OCI-LY1 (cell line): ENCODE measurements at regions not wholly inside any gene's neighbourhood (a gene's known extent, or its start where the extent isn't known, plus 50 kb on each side); places are given as distances from the start of the nearest gene placed in this dataset.

Experiments used
- H2AFZ ChIP-seq: fragments of 200-600 bp; sonication (generic), shearing (Covaris generic); 2 replicates; pipeline ENCODE4 v1.6.0; 2014; ENCODE audit warnings: antibody characterized with exemption, mild to moderate bottlenecking, low read length
- H3F3A ChIP-seq: fragments of 200-600 bp; sonication (generic), shearing (Covaris generic); 2 replicates; pipeline ENCODE4 v1.6.0; 2014; ENCODE audit warnings: mild to moderate bottlenecking, antibody characterized with exemption, low read length, moderate library complexity; ENCODE audit not compliant: insufficient read depth
- H3K27ac ChIP-seq: fragments of 200-600 bp; sonication (generic); 2 replicates; pipeline ENCODE4 v1.5.1; 2014; ENCODE audit warnings: low read length, mixed run types, mild to moderate bottlenecking, low read depth; ENCODE audit not compliant: poor library complexity, severe bottlenecking
- H3K27me3 ChIP-seq: fragments of 200-600 bp; sonication (generic); 2 replicates; pipeline ENCODE4 v1.6.0; 2014; ENCODE audit warnings: antibody characterized with exemption, mild to moderate bottlenecking, low read length, moderate library complexity; ENCODE audit not compliant: insufficient read depth
- H3K36me3 ChIP-seq: fragments of 200-600 bp; sonication (generic); 2 replicates; pipeline ENCODE4 v1.6.1; 2014; ENCODE audit warnings: mild to moderate bottlenecking, antibody characterized with exemption, low read length, moderate library complexity, mixed read lengths; ENCODE audit not compliant: insufficient read depth
- H3K4me1 ChIP-seq: fragments of 200-600 bp; sonication (generic); 2 replicates; pipeline ENCODE4 v1.5.1; 2014; ENCODE audit warnings: mild to moderate bottlenecking, low read length, moderate library complexity; ENCODE audit not compliant: insufficient read depth, severe bottlenecking
- H3K4me2 ChIP-seq: fragments of 200-600 bp; sonication (generic), shearing (Covaris generic); 2 replicates; pipeline ENCODE4 v1.6.1; 2014; ENCODE audit warnings: low read length
- H3K4me3 ChIP-seq: fragments of 200-600 bp; sonication (generic); 2 replicates; pipeline ENCODE4 v1.5.1; 2014; ENCODE audit warnings: low read length, low read depth, mild to moderate bottlenecking, mixed read lengths; ENCODE audit not compliant: poor library complexity, severe bottlenecking
- H3K79me2 ChIP-seq: fragments of 200-600 bp; shearing (Covaris generic); 2 replicates; pipeline ENCODE4 v1.6.1; 2016; ENCODE audit warnings: mixed run types, low read length, mixed read lengths; ENCODE audit not compliant: insufficient read depth
- H3K9ac ChIP-seq: fragments of 200-600 bp; sonication (generic), shearing (Covaris generic); 2 replicates; pipeline ENCODE4 v1.6.1; 2014; ENCODE audit warnings: mild to moderate bottlenecking, low read length, mixed read lengths
- H3K9me2 ChIP-seq: fragments of 200-600 bp; sonication (generic), shearing (Covaris generic); 2 replicates; pipeline ENCODE4 v1.6.1; 2014; ENCODE audit warnings: low read depth, mild to moderate bottlenecking, low read length, mixed read lengths
- H3K9me3 ChIP-seq: fragments of 200-600 bp; shearing (Covaris generic); 2 replicates; pipeline ENCODE4 v1.6.1; 2014; ENCODE audit warnings: low read length, mixed read lengths
- H4K20me1 ChIP-seq: fragments of 200-600 bp; sonication (generic), shearing (Covaris generic); 2 replicates; pipeline ENCODE4 v1.6.0; 2016; ENCODE audit warnings: mild to moderate bottlenecking, low read length; ENCODE audit not compliant: insufficient read depth
- CTCF ChIP-seq: fragments of 200-600 bp; sonication (generic), shearing (Covaris generic); IDR thresholded peaks from 2 replicates; pipeline ENCODE4 v1.5.1; 2017; ENCODE audit warnings: mild to moderate bottlenecking, antibody characterized with exemption, low read length, moderate library complexity, mixed read lengths
- EZH2 ChIP-seq: fragments of 200-600 bp; sonication (generic), shearing (Covaris generic); IDR thresholded peaks from 2 replicates; pipeline ENCODE4 v1.8.0; 2017; ENCODE audit warnings: borderline replicate concordance, mixed run types, mild to moderate bottlenecking, antibody characterized with exemption, low read length, moderate library complexity, mixed read lengths

DNA sequence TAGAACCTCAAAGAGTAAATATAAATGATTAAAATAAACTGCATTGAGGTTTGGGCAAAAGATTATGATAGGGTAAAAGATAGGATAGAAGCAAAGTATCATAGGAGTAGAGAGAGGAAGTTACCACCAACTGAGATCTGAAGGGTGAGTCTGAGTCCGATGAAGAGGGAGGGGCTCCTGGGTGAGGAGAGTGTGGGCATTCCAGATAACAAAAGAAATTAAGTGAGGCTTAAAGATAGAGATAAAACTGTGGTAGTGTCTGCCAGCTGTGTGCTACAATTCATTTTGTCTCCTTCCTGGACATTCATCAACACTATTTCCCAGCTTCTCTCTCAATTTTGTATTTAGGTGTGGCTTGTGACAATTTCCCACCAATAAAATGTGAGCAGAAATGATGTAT lies 343.0 kb upstream of the PLSCR5 start:
- H3K9me3 ChIP-seq = no peaks in the 10 kb centered on the region
- no peak overlapping the region for H3K27ac ChIP-seq
- H3K4me2 ChIP-seq = no peak overlapping the region
- TF ChIP-seq CTCF = no peak
- TF ChIP-seq EZH2 = no peak
- no peaks in the 10 kb centered on the region for H3K79me2 ChIP-seq
- H3K4me3 ChIP-seq = no peak overlapping the region
- no peaks in the 10 kb centered on the region for H3K4me1 ChIP-seq
- no peaks in the 10 kb centered on the region for H3K27me3 ChIP-seq
- no peaks in the 10 kb centered on the region for H3K9me2 ChIP-seq
- no peak overlapping the region for H3K9ac ChIP-seq
- no peak overlapping the region for H2AFZ ChIP-seq
- no peaks in the 10 kb centered on the region for H3F3A ChIP-seq
- H4K20me1 ChIP-seq = no peaks in the 10 kb centered on the region
- no peaks in the 10 kb centered on the region for H3K36me3 ChIP-seq

DNA sequence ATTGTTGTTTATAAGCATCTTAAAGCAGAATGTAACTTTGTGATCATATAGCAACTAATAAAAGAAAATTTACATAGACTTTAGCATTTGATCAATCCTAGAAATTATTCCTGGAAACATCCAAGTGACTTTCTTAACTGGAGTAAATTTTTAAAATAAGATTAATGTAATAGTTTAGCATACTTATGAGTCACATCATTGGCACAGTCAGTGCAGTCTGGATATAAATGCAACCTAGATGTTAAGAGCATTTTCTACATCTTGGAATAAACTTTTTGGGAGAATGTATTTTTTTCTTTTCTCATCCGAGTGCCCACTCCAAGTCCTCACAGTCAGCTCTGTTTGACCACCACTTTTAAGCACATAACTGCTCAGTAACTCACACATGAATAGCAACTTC lies 324.6 kb upstream of the PLSCR5 start:
- Histone ChIP-seq H3K36me3 (no peaks in the 10 kb centered on the region), H2AFZ (no peak overlapping the region), H3K4me1 (no peaks in the 10 kb centered on the region), H4K20me1 (no peaks in the 10 kb centered on the region), H3F3A (no peaks in the 10 kb centered on the region), H3K79me2 (no peaks in the 10 kb centered on the region), H3K4me2 (no peak overlapping the region), H3K4me3 (no peak overlapping the region), H3K27ac (no peak overlapping the region), H3K27me3 (no peaks in the 10 kb centered on the region), H3K9me3 (no peaks in the 10 kb centered on the region), H3K9ac (no peak overlapping the region), H3K9me2 (no peaks in the 10 kb centered on the region)
- TF ChIP-seq EZH2 (no peak), CTCF (no peak)

GRCh38 chr3:146928421-146929059 lies 323.4 kb upstream of the PLSCR5 start:
- no peak overlapping the region for H3K4me3 ChIP-seq
- H2AFZ ChIP-seq = no peak overlapping the region
- H3K79me2 ChIP-seq = no peaks in the 10 kb centered on the region
- H3F3A ChIP-seq = no peaks in the 10 kb centered on the region; the same call in 1 of the 2 replicates
- no peaks in the 10 kb centered on the region for H3K9me2 ChIP-seq
- no peaks in the 10 kb centered on the region for H3K4me1 ChIP-seq
- H3K36me3 ChIP-seq = no peaks in the 10 kb centered on the region
- H3K27ac ChIP-seq = no peak overlapping the region
- H3K9ac ChIP-seq = no peak overlapping the region
- no peaks in the 10 kb centered on the region for H3K9me3 ChIP-seq
- no peaks in the 10 kb centered on the region for H3K27me3 ChIP-seq
- H3K4me2 ChIP-seq = no peak overlapping the region
- H4K20me1 ChIP-seq = no peaks in the 10 kb centered on the region
- TF ChIP-seq EZH2 = no peak
- TF ChIP-seq CTCF = no peak
